ENCODE measurements at regions not wholly inside any gene's neighbourhood (a gene's known extent, or its start where the extent isn't known, plus 50 kb on each side); places are given as distances from the start of the nearest gene placed in this dataset.
A peak's percentile ranks its signal among the peaks of the same experiment; 100 is the strongest.

- POLR2A ChIA-PET, result interaction anchor here (1.0 to 1.5 kb wide), 2 partner anchors 14 to 149 kb away, joined by 3 read pairs; no protein-coding TSS in a partner anchor
- Histone ChIP-seq H3K4me3 (peak overlapping the region; percentile 16; the same call in 2 of the 3 replicates), H3K9me3 (no peaks in the 10 kb centered on the region), H3K27ac (peak overlapping the region; percentile 69 to 85), H3K4me1 (peaks cover 26% of the 10 kb centered on the region; the same call in 2 of the 3 replicates), H3K4me2 (peak overlapping the region; percentile 70)
- TF ChIP-seq FOSL2 (IDR thresholded peaks at IDR 0.05) (peak; percentile 43; the same call in 1 of the 2 replicates), FOSL2 (CRISPR knock-in tag; IDR thresholded peaks at IDR 0.05) (peak; percentile 85), CBX2 (IDR thresholded peaks at IDR 0.05; ENCODE audit: borderline replicate concordance, low read depth) (no peak), HOXB5 (CRISPR knock-in tag; IDR thresholded peaks at IDR 0.05) (no peak), HOXB13 (CRISPR knock-in tag; IDR thresholded peaks at IDR 0.05; ENCODE audit: low read depth) (no peak), RNF2 (IDR thresholded peaks at IDR 0.05; ENCODE audit: borderline replicate concordance, low read depth) (no peak), EHF (CRISPR knock-in tag; IDR thresholded peaks at IDR 0.05) (no peak), NR3C1 (IDR thresholded peaks at IDR 0.05) (no peak), E2F6 (IDR thresholded peaks at IDR 0.05; ENCODE audit: borderline replicate concordance, low read depth) (no peak), KDM1A (IDR thresholded peaks at IDR 0.05; ENCODE audit: low read depth) (no peak), MAFK (IDR thresholded peaks at IDR 0.05; ENCODE audit: partially characterized antibody) (no peak), ZSCAN20 (CRISPR knock-in tag; IDR thresholded peaks at IDR 0.05) (no peak), EHMT2 (IDR thresholded peaks at IDR 0.05; ENCODE audit: low read depth) (no peak), RAD21 (conservative IDR thresholded peaks at IDR 0.05 in 1 of 2, IDR thresholded peaks at IDR 0.05 in 1 of 2) (0 out of 5 replicates have a peak, but pooled peaks have one; percentile 6 to 19), NFE2L2 (conservative IDR thresholded peaks at IDR 0.05; ENCODE audit: low read length) (no peak), CTCF (IDR thresholded peaks at IDR 0.05) (no peak), POLR2A (IDR thresholded peaks at IDR 0.05; ENCODE audit: low read length) (no peak), MAZ (IDR thresholded peaks at IDR 0.05; ENCODE audit: borderline replicate concordance, low read depth, low read length) (no peak), BHLHE40 (IDR thresholded peaks at IDR 0.05; ENCODE audit: low read depth, low read length) (no peak), CHD2 (IDR thresholded peaks at IDR 0.05; ENCODE audit: low read length, partially characterized antibody) (no peak), GATA3 (IDR thresholded peaks at IDR 0.05; ENCODE audit: borderline replicate concordance) (no peak; the same call in 1 of the 2 replicates), ZNF302 (CRISPR knock-in tag; IDR thresholded peaks at IDR 0.05) (no peak), JUNB (IDR thresholded peaks at IDR 0.05) (peak; percentile 69), ELK1 (IDR thresholded peaks at IDR 0.05; ENCODE audit: low read depth, low read length) (no peak)
- TF ChIP-seq, protein P1, sequence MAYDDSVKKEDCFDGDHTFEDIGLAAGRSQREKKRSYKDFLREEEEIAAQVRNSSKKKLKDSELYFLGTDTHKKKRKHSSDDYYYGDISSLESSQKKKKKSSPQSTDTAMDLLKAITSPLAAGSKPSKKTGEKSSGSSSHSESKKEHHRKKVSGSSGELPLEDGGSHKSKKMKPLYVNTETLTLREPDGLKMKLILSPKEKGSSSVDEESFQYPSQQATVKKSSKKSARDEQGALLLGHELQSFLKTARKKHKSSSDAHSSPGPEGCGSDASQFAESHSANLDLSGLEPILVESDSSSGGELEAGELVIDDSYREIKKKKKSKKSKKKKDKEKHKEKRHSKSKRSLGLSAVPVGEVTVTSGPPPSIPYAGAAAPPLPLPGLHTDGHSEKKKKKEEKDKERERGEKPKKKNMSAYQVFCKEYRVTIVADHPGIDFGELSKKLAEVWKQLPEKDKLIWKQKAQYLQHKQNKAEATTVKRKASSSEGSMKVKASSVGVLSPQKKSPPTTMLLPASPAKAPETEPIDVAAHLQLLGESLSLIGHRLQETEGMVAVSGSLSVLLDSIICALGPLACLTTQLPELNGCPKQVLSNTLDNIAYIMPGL (CRISPR knock-in tag; IDR thresholded peaks at IDR 0.05; ENCODE audit: borderline replicate concordance), result no peak
- TF ChIP-seq, protein P2, sequence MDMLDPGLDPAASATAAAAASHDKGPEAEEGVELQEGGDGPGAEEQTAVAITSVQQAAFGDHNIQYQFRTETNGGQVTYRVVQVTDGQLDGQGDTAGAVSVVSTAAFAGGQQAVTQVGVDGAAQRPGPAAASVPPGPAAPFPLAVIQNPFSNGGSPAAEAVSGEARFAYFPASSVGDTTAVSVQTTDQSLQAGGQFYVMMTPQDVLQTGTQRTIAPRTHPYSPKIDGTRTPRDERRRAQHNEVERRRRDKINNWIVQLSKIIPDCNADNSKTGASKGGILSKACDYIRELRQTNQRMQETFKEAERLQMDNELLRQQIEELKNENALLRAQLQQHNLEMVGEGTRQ (IDR thresholded peaks at IDR 0.05), result no peak
- TF ChIP-seq, protein P3, sequence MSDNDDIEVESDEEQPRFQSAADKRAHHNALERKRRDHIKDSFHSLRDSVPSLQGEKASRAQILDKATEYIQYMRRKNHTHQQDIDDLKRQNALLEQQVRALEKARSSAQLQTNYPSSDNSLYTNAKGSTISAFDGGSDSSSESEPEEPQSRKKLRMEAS (IDR thresholded peaks at IDR 0.05), result peak; percentile 39; the same call in 1 of the 2 replicates
- CTCF ChIA-PET, result interaction anchor here (0.6 to 1.5 kb wide), 2 partner anchors 199 to 401 kb away, joined by 3 to 4 read pairs; no protein-coding TSS in a partner anchor
- ATAC-seq, result peak; percentile 99
- 1% methylated on average over 9 of the region's 9 CpGs for WGBS (ENCODE audit: missing lambda C conversion rate)
- FAIRE-seq, result no peak
- peak; percentile 82 to 89 for DNase-seq (ENCODE audit: low read depth in 1 of 2, low spot score in 1 of 2)
Measured at GRCh38 chr6:134436281-134436815, 118.4 kb upstream of the SGK1 start.
